ENCODE measurements at regions not wholly inside any gene's neighbourhood (a gene's known extent, or its start where the extent isn't known, plus 50 kb on each side); places are given as distances from the start of the nearest gene placed in this dataset.

GRCh38 chrX:5823903-5824302 lies 404.8 kb downstream of the NLGN4X start:
- in situ Hi-C loops (cut with MboI), result no loop called here
- no TSS peak for BruUV-seq (replicated peaks)
- 55% methylated on average over 6 of the region's 6 CpGs for WGBS (ENCODE audit: insufficient coverage, insufficient replicate concordance, low lambda C conversion rate, missing lambda C conversion rate)
- TF ChIP-seq CBX3 (IDR thresholded peaks at IDR 0.05; ENCODE audit: borderline replicate concordance, low read depth), result no peak
- no peak for TF ChIP-seq GABPA (IDR thresholded peaks at IDR 0.05; ENCODE audit: low read depth)
- no peak for TF ChIP-seq CBFB (IDR thresholded peaks at IDR 0.05; ENCODE audit: low read depth)
- no peak for TF ChIP-seq CHD2 (IDR thresholded peaks at IDR 0.05; ENCODE audit: borderline replicate concordance, low read depth, low read length)
- TF ChIP-seq STAT3 (IDR thresholded peaks at IDR 0.05; ENCODE audit: low read depth, low read length), result no peak
- no peaks in the 10 kb centered on the region for H3K9me3 ChIP-seq (replicated peaks; ENCODE audit: control insufficient read depth, insufficient read depth, low read length)
- H3K9ac ChIP-seq (ENCODE audit: control insufficient read depth, insufficient read depth, low read length), result no peak overlapping the region
- H3K4me3 ChIP-seq, result no peak overlapping the region
- FAIRE-seq (no peak), DNase-seq (ENCODE audit: low read depth, low spot score) (no peak), ATAC-seq (no peak)
- no peak overlapping the region for H3K4me2 ChIP-seq (ENCODE audit: control insufficient read depth, insufficient read depth)
- H4K20me1 ChIP-seq (ENCODE audit: control insufficient read depth, insufficient read depth), result no peaks in the 10 kb centered on the region
- no peaks in the 10 kb centered on the region for H3K36me3 ChIP-seq (ENCODE audit: control insufficient read depth in 2 of 2, insufficient read depth in 2 of 2, low read length in 1 of 2)
- no peaks in the 10 kb centered on the region for H3K4me1 ChIP-seq (ENCODE audit: control insufficient read depth, insufficient read depth, low read length)
- no peaks in the 10 kb centered on the region for H3K27me3 ChIP-seq (replicated peaks in 1 of 2; ENCODE audit: control insufficient read depth in 2 of 2, insufficient read depth in 2 of 2, low read length in 1 of 2)
- ChIA-PET POLR2A (no interaction called here), CTCF (interaction anchor here (1.2 kb wide), 1 partner anchor 11 kb away, joined by 3 read pairs; no protein-coding TSS in a partner anchor), SMC1A (ENCODE audit: uncharacterized antibody, unreplicated experiment) (no interaction called here), RAD21 (ENCODE audit: unreplicated experiment) (interaction anchor here (1.2 kb wide), 1 partner anchor 53 kb away, joined by 4 read pairs; no protein-coding TSS in a partner anchor)
- intact Hi-C loops (cut with micrococcal nuclease; ENCODE audit: unreplicated experiment), result no loop called here
- H3K79me2 ChIP-seq (ENCODE audit: control insufficient read depth, insufficient read depth, low read length), result no peaks in the 10 kb centered on the region
- no peak overlapping the region for H3K27ac ChIP-seq (ENCODE audit: control insufficient read depth, insufficient read depth)
- no peak overlapping the region for H2AFZ ChIP-seq (ENCODE audit: control insufficient read depth, low read depth, low read length)

GRCh38 chrX:5810636-5811035 lies 418.0 kb downstream of the NLGN4X start:
- H4K20me1 ChIP-seq (ENCODE audit: control insufficient read depth, insufficient read depth), result no peaks in the 10 kb centered on the region
- H3K27ac ChIP-seq (ENCODE audit: control insufficient read depth, insufficient read depth), result no peak overlapping the region
- no peaks in the 10 kb centered on the region for H3K9me3 ChIP-seq (replicated peaks; ENCODE audit: control insufficient read depth, insufficient read depth, low read length)
- WGBS (ENCODE audit: insufficient coverage, insufficient replicate concordance, low lambda C conversion rate, missing lambda C conversion rate), result 9% methylated on average over 8 of the region's 8 CpGs
- H3K36me3 ChIP-seq (ENCODE audit: control insufficient read depth in 2 of 2, insufficient read depth in 2 of 2, low read length in 1 of 2), result no peaks in the 10 kb centered on the region
- H3K4me2 ChIP-seq (ENCODE audit: control insufficient read depth, insufficient read depth), result no peak overlapping the region
- H3K27me3 ChIP-seq (replicated peaks in 1 of 2; ENCODE audit: control insufficient read depth in 2 of 2, insufficient read depth in 2 of 2, low read length in 1 of 2), result no peaks in the 10 kb centered on the region
- in situ Hi-C loops (cut with MboI), result no loop called here
- ATAC-seq (no peak), FAIRE-seq (no peak), DNase-seq (ENCODE audit: low read depth, low spot score) (no peak)
- H3K79me2 ChIP-seq (ENCODE audit: control insufficient read depth, insufficient read depth, low read length), result no peaks in the 10 kb centered on the region
- ChIA-PET POLR2A (no interaction called here), CTCF (no interaction called here), RAD21 (ENCODE audit: unreplicated experiment) (no interaction called here), SMC1A (ENCODE audit: uncharacterized antibody, unreplicated experiment) (no interaction called here)
- BruUV-seq (replicated peaks), result no TSS peak
- H3K4me3 ChIP-seq, result no peak overlapping the region
- H2AFZ ChIP-seq (ENCODE audit: control insufficient read depth, low read depth, low read length), result no peak overlapping the region
- H3K4me1 ChIP-seq (ENCODE audit: control insufficient read depth, insufficient read depth, low read length), result no peaks in the 10 kb centered on the region
- H3K9ac ChIP-seq (ENCODE audit: control insufficient read depth, insufficient read depth, low read length), result no peak overlapping the region
- intact Hi-C loops (cut with micrococcal nuclease; ENCODE audit: unreplicated experiment), result no loop called here
- TF ChIP-seq STAT1 (conservative IDR thresholded peaks at IDR 0.05), result no peak
- TF ChIP-seq SKIL (IDR thresholded peaks at IDR 0.05; ENCODE audit: low read depth, poor library complexity, severe bottlenecking), result no peak
- TF ChIP-seq CBX5 (IDR thresholded peaks at IDR 0.05; ENCODE audit: low read depth), result no peak
- TF ChIP-seq POU2F2 (IDR thresholded peaks at IDR 0.05; ENCODE audit: borderline replicate concordance, low read depth, low read length), result no peak
- no peak for TF ChIP-seq PML (IDR thresholded peaks at IDR 0.05; ENCODE audit: low read length)
- no peak for TF ChIP-seq MEF2A (IDR thresholded peaks at IDR 0.05; ENCODE audit: insufficient read depth, low read depth, low read length)
- no peak for TF ChIP-seq REST (IDR thresholded peaks at IDR 0.05; ENCODE audit: low read depth, low read length)
- TF ChIP-seq USF1 (IDR thresholded peaks at IDR 0.05; ENCODE audit: borderline replicate concordance, extremely low read length, insufficient read depth, low read depth, low read length), result no peak

Data from GM12878 (cell line).